Stimulated activated CD4-positive, alpha-beta T cell treated with anti-CD3 and anti-CD28 coated beads, Interleukin-1b, Interleukin-23, amount 100 ng/mL, for 4 hours (primary cell): ENCODE measurements at regions not wholly inside any gene's neighbourhood (a gene's known extent, or its start where the extent isn't known, plus 50 kb on each side); places are given as distances from the start of the nearest gene placed in this dataset.

ENCODE experiments used
- DNase-seq, 2 donors: peaks; one replicate each; pipeline ENCODE4 v3.0.0-alpha.2; 2020; ENCODE audit warnings: low read depth in 2 of 2

- no peak for DNase-seq
These were observed 699.5 kb downstream of the QKI start for GRCh38 chr6:164114051-164114450.

GRCh38 chr6:164113637-164114036, 699.1 kb downstream of the QKI start:
- DNase-seq, result no peak

GRCh38 chr6:164109770-164110140, 695.2 kb downstream of the QKI start:
- no peak for DNase-seq

GRCh38 chr6:164108869-164109769, 694.6 kb downstream of the QKI start:
- DNase-seq, result no peak

- no peak for DNase-seq
These were observed 693.6 kb downstream of the QKI start for GRCh38 chr6:164108092-164108491.

- no peak for DNase-seq
These were observed 692.9 kb downstream of the QKI start for GRCh38 chr6:164107297-164107995.

- DNase-seq, result no peak
These were observed 691.8 kb downstream of the QKI start for GRCh38 chr6:164106345-164106769.

GRCh38 chr6:164105705-164106104, 691.2 kb downstream of the QKI start:
- DNase-seq, result no peak

GRCh38 chr6:164104432-164104831, 689.9 kb downstream of the QKI start:
- DNase-seq, result no peak

GRCh38 chr6:164102693-164103092, 688.2 kb downstream of the QKI start:
- DNase-seq, result no peak

- no peak for DNase-seq
These were observed 687.3 kb downstream of the QKI start for GRCh38 chr6:164101859-164102258.

GRCh38 chr6:164099269-164099865, 684.8 kb downstream of the QKI start:
- DNase-seq, result no peak

- DNase-seq, result no peak
These were observed 684.3 kb downstream of the QKI start for GRCh38 chr6:164098857-164099267.

GRCh38 chr6:164097551-164098398, 683.3 kb downstream of the QKI start:
- DNase-seq, result no peak

GRCh38 chr6:164097056-164097455, 682.5 kb downstream of the QKI start:
- no peak for DNase-seq

- no peak for DNase-seq
These were observed 680.5 kb downstream of the QKI start for GRCh38 chr6:164095056-164095455.

GRCh38 chr6:164087870-164088269, 673.4 kb downstream of the QKI start:
- no peak for DNase-seq

- DNase-seq, result no peak
These were observed 672.7 kb downstream of the QKI start for GRCh38 chr6:164087211-164087610.

GRCh38 chr6:164086076-164086887, 671.8 kb downstream of the QKI start:
- no peak for DNase-seq

GRCh38 chr6:164085091-164086075, 670.9 kb downstream of the QKI start:
- no peak for DNase-seq
